HFFc6 (cell line): ENCODE measurements at regions not wholly inside any gene's neighbourhood (a gene's known extent, or its start where the extent isn't known, plus 50 kb on each side); places are given as distances from the start of the nearest gene placed in this dataset.

Experiments used
- DNase-seq: peaks from one replicate; pipeline ENCODE4 v3.0.0-alpha.2; 2018
- H3K27ac Mint-ChIP-seq: 2 replicates; pipeline ENCODE4 v1.8.0; 2020; ENCODE audit warnings: mild to moderate bottlenecking, mixed read lengths
- H3K27me3 Mint-ChIP-seq: 2 replicates; pipeline ENCODE4 v1.8.0; 2021; ENCODE audit warnings: mild to moderate bottlenecking, moderate library complexity, mixed read lengths; ENCODE audit not compliant: insufficient read depth
- H3K36me3 Mint-ChIP-seq: 2 replicates; pipeline ENCODE4 v1.8.0; 2021; ENCODE audit warnings: low read depth, mixed read lengths
- H3K4me1 Mint-ChIP-seq: 2 replicates; pipeline ENCODE4 v1.8.0; 2020; ENCODE audit warnings: low read depth, mixed read lengths
- H3K4me3 Mint-ChIP-seq: 2 replicates; pipeline ENCODE4 v1.8.0; 2020; ENCODE audit warnings: mild to moderate bottlenecking, moderate library complexity, mixed read lengths
- H3K9me3 Mint-ChIP-seq: 2 replicates; pipeline ENCODE4 v1.8.0; 2020; ENCODE audit warnings: mild to moderate bottlenecking, mixed read lengths
- CTCF ChIP-seq: fragments of 200-600 bp; sonication (generic); IDR thresholded peaks from 2 replicates; pipeline ENCODE4 v1.5.0; 2021; ENCODE audit warnings: antibody characterized with exemption, mild to moderate bottlenecking

- Mint-ChIP-seq H3K27ac (no peak overlapping the region), H3K4me3 (no peak overlapping the region), H3K27me3 (no peaks in the 10 kb centered on the region), H3K36me3 (no peaks in the 10 kb centered on the region), H3K9me3 (no peaks in the 10 kb centered on the region), H3K4me1 (peaks cover 6% of the 10 kb centered on the region; the same call in 1 of the 2 replicates)
- TF ChIP-seq CTCF, result no peak
- no peak for DNase-seq
These were observed 467.8 kb downstream of the ZEB2 start for GRCh38 chr2:144052083-144052482.

GRCh38 chr2:144049137-144049536 lies 470.8 kb downstream of the ZEB2 start:
- Mint-ChIP-seq H3K9me3 (no peaks in the 10 kb centered on the region), H3K27ac (no peak overlapping the region), H3K27me3 (no peaks in the 10 kb centered on the region), H3K36me3 (no peaks in the 10 kb centered on the region), H3K4me1 (peaks cover 6% of the 10 kb centered on the region; the same call in 1 of the 2 replicates), H3K4me3 (no peak overlapping the region)
- no peak for TF ChIP-seq CTCF
- no peak for DNase-seq

GRCh38 chr2:144048631-144049060 lies 471.3 kb downstream of the ZEB2 start:
- Mint-ChIP-seq H3K27me3 (no peaks in the 10 kb centered on the region), H3K4me1 (peaks cover 6% of the 10 kb centered on the region; the same call in 1 of the 2 replicates), H3K4me3 (no peak overlapping the region), H3K27ac (no peak overlapping the region), H3K36me3 (no peaks in the 10 kb centered on the region), H3K9me3 (no peaks in the 10 kb centered on the region)
- no peak for DNase-seq
- no peak for TF ChIP-seq CTCF

- H3K4me1 Mint-ChIP-seq, result no peaks in the 10 kb centered on the region
- no peak overlapping the region for H3K4me3 Mint-ChIP-seq
- no peak for DNase-seq
- no peaks in the 10 kb centered on the region for H3K9me3 Mint-ChIP-seq
- no peaks in the 10 kb centered on the region for H3K36me3 Mint-ChIP-seq
- TF ChIP-seq CTCF, result no peak
- no peaks in the 10 kb centered on the region; the same call in 1 of the 2 replicates for H3K27me3 Mint-ChIP-seq
- H3K27ac Mint-ChIP-seq, result no peak overlapping the region
These were observed 477.2 kb downstream of the ZEB2 start for GRCh38 chr2:144042751-144043150.

GRCh38 chr2:144041612-144042011 lies 478.3 kb downstream of the ZEB2 start:
- DNase-seq, result no peak
- no peaks in the 10 kb centered on the region for H3K4me1 Mint-ChIP-seq
- H3K9me3 Mint-ChIP-seq, result no peaks in the 10 kb centered on the region
- H3K27me3 Mint-ChIP-seq, result no peaks in the 10 kb centered on the region; the same call in 1 of the 2 replicates
- H3K4me3 Mint-ChIP-seq, result no peak overlapping the region
- H3K36me3 Mint-ChIP-seq, result no peaks in the 10 kb centered on the region
- no peak for TF ChIP-seq CTCF
- no peak overlapping the region for H3K27ac Mint-ChIP-seq

- no peak overlapping the region for H3K4me3 Mint-ChIP-seq
- no peak for DNase-seq
- no peaks in the 10 kb centered on the region for H3K36me3 Mint-ChIP-seq
- no peaks in the 10 kb centered on the region for H3K9me3 Mint-ChIP-seq
- no peak overlapping the region for H3K27ac Mint-ChIP-seq
- H3K27me3 Mint-ChIP-seq, result no peaks in the 10 kb centered on the region; the same call in 1 of the 2 replicates
- TF ChIP-seq CTCF, result no peak
- no peaks in the 10 kb centered on the region for H3K4me1 Mint-ChIP-seq
These were observed 479.1 kb downstream of the ZEB2 start for GRCh38 chr2:144040834-144041233.
